Tibial nerve (tissue), 4 donors: ENCODE measurements at regions not wholly inside any gene's neighbourhood (a gene's known extent, or its start where the extent isn't known, plus 50 kb on each side); places are given as distances from the start of the nearest gene placed in this dataset.

Experiments used
- DNase-seq, 2 donors: peaks; one replicate each; pipeline ENCODE4 v3.0.0-alpha.2; 2019; ENCODE audit warnings: low spot score in 2 of 2
- H3K27ac ChIP-seq, 4 donors: fragments of 200-600 bp; sonication (generic) in 3 of 4; one replicate each; pipeline ENCODE4 v1.5.1; 2017 to 2019; ENCODE audit warnings: mild to moderate bottlenecking in 1 of 4
- H3K27me3 ChIP-seq, 2 donors: fragments of 200-600 bp; sonication (generic) in 1 of 2; one replicate each; pipeline versions ENCODE4 v1.5.1 to v1.6.0; 2017 to 2019
- H3K36me3 ChIP-seq, 3 donors: fragments of 200-600 bp; sonication (generic); one replicate each; pipeline ENCODE4 v1.5.1; 2018 to 2019
- H3K4me1 ChIP-seq, 4 donors: fragments of 200-600 bp; sonication (generic) in 3 of 4; one replicate each; pipeline ENCODE4 v1.5.1; 2017 to 2019
- H3K4me3 ChIP-seq, 4 donors: fragments of 200-600 bp; sonication (generic) in 3 of 4; one replicate each; pipeline ENCODE4 v1.5.1; 2017 to 2019; ENCODE audit warnings: mild to moderate bottlenecking in 1 of 4, moderate library complexity in 1 of 4
- H3K9me3 ChIP-seq, 4 donors: fragments of 200-600 bp; sonication (generic) in 3 of 4; one replicate each; pipeline ENCODE4 v1.5.1; 2017 to 2019
- EP300 ChIP-seq, 2 donors: sonication (generic); formaldehyde crosslinking; IDR thresholded peaks; one replicate each; pipeline ENCODE4 v1.6.1; 2017; ENCODE audit warnings: antibody characterized with exemption in 2 of 2, mild to moderate bottlenecking in 1 of 2
- POLR2A ChIP-seq, 2 donors: fragments of 450-650 bp; IDR thresholded peaks; one replicate each; pipeline ENCODE4 v1.6.1; 2017; ENCODE audit warnings: antibody characterized with exemption in 2 of 2, mild to moderate bottlenecking in 2 of 2, moderate library complexity in 2 of 2
- WGBS, 2 donors: methylation state at CpG; one replicate each; pipeline ENCODE4 v1.1.5; 2018; 5-methylcytosine and 5-hydroxymethylcytosine counted together
- TF ChIP-seq, protein P1 (sequence below), 5 experiments: fragments of 200-600 bp in 3 of 5; fragments of 450-650 bp in 2 of 5; sonication (generic) in 3 of 5; IDR thresholded peaks; one replicate each; pipeline ENCODE4 v1.5.1; 2016 to 2019; ENCODE audit warnings: antibody characterized with exemption in 5 of 5, mild to moderate bottlenecking in 3 of 5, moderate library complexity in 2 of 5

DNA sequence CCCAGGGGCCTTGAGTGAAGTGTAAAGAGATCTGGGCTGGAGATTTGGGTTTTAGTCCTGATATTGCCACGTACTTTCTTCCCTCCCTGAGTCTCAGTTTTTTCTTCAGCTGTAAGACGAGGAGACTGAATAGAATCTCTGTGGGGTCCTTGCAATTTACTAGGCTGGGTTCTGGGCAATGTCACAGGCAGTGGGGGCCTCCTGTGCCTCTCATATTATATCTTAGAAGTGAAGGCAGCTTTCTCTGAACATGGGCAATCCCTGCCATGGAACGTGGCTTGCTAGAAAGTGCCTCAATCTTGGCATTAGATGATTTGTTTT is 62.0 kb upstream of the PTPRJ start:
- Histone ChIP-seq H3K4me1 (peaks cover 0 to 17% (median 6%) of the 10 kb centered on the region in 4 donors), H3K36me3 (no peaks in the 10 kb centered on the region), H3K27me3 (no peaks in the 10 kb centered on the region), H3K27ac (peak overlapping the region in 3 of 4 donors; percentile 5 to 63 (median 63)), H3K9me3 (no peaks in the 10 kb centered on the region), H3K4me3 (peak overlapping the region in 1 of 4 donors; percentile 18)
- WGBS, 2 donors: 41 to 52% methylated on average over 3 of the region's 3 CpGs
- DNase-seq: no peak
- no peak for TF ChIP-seq POLR2A (IDR thresholded peaks at IDR 0.05)
- TF ChIP-seq, protein P1, sequence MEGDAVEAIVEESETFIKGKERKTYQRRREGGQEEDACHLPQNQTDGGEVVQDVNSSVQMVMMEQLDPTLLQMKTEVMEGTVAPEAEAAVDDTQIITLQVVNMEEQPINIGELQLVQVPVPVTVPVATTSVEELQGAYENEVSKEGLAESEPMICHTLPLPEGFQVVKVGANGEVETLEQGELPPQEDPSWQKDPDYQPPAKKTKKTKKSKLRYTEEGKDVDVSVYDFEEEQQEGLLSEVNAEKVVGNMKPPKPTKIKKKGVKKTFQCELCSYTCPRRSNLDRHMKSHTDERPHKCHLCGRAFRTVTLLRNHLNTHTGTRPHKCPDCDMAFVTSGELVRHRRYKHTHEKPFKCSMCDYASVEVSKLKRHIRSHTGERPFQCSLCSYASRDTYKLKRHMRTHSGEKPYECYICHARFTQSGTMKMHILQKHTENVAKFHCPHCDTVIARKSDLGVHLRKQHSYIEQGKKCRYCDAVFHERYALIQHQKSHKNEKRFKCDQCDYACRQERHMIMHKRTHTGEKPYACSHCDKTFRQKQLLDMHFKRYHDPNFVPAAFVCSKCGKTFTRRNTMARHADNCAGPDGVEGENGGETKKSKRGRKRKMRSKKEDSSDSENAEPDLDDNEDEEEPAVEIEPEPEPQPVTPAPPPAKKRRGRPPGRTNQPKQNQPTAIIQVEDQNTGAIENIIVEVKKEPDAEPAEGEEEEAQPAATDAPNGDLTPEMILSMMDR (IDR thresholded peaks at IDR 0.05): no peak
- TF ChIP-seq EP300 (IDR thresholded peaks at IDR 0.05): no peak

GRCh38 chr11:47917599-47918369 is 62.6 kb upstream of the PTPRJ start:
- peak overlapping the region in 1 of 4 donors; percentile 18 for H3K4me3 ChIP-seq

GRCh38 chr11:47916361-47916841 is 64.0 kb upstream of the PTPRJ start:
- no peak for DNase-seq

More at GRCh38 chr11:47917599-47918369, 62.6 kb upstream of the PTPRJ start:
- TF ChIP-seq, protein P1 (IDR thresholded peaks at IDR 0.05): no peak
- TF ChIP-seq EP300 (IDR thresholded peaks at IDR 0.05): peak in 1 of 2 donors; percentile 47
- Histone ChIP-seq H3K36me3 (no peaks in the 10 kb centered on the region), H3K4me1 (peaks cover 0 to 15% (median 6%) of the 10 kb centered on the region in 4 donors), H3K9me3 (no peaks in the 10 kb centered on the region), H3K27me3 (no peaks in the 10 kb centered on the region), H3K27ac (peak overlapping the region in 3 of 4 donors; percentile 5 to 66 (median 63))
- peak; percentile 40 to 74 for DNase-seq
- WGBS, 2 donors: 47 to 56% methylated on average over 11 of the region's 11 CpGs

DNA sequence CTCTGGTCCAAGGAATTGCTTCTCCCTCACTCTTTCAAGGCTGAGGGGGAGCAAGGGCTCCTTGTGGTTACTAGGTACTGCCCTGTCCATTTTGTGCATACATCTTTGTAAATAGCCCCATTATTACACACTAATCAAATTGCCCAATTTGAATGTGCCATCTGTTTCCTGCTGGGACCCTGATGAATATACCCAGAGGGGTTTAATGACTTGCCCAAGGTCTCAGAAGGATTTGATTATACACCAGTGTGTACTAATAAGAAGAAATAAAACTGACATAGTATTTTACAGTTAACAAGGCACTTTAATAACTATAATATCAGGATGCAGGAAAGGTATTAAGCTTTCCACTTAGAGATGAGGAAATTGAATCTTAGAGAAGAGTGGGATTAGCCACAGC is 64.6 kb upstream of the PTPRJ start:
- Histone ChIP-seq H3K27ac (no peak overlapping the region), H3K36me3 (no peaks in the 10 kb centered on the region), H3K4me3 (no peak overlapping the region), H3K27me3 (no peaks in the 10 kb centered on the region), H3K4me1 (peaks cover 0 to 15% (median 6%) of the 10 kb centered on the region in 4 donors), H3K9me3 (no peaks in the 10 kb centered on the region)
- no peak for TF ChIP-seq EP300 (IDR thresholded peaks at IDR 0.05)
- TF ChIP-seq, protein P1 (IDR thresholded peaks at IDR 0.05): no peak
- no peak for TF ChIP-seq POLR2A (IDR thresholded peaks at IDR 0.05)
- no peak for DNase-seq

More at GRCh38 chr11:47916361-47916841, 64.0 kb upstream of the PTPRJ start:
- Histone ChIP-seq H3K4me3 (no peak overlapping the region), H3K27ac (peak overlapping the region in 1 of 4 donors; percentile 16), H3K9me3 (no peaks in the 10 kb centered on the region), H3K4me1 (peaks cover 0 to 15% (median 6%) of the 10 kb centered on the region in 4 donors), H3K36me3 (no peaks in the 10 kb centered on the region), H3K27me3 (no peaks in the 10 kb centered on the region)
- WGBS, 2 donors: 59 to 68% methylated on average over 9 of the region's 9 CpGs
- TF ChIP-seq POLR2A (IDR thresholded peaks at IDR 0.05) (no peak), EP300 (IDR thresholded peaks at IDR 0.05) (no peak)
- TF ChIP-seq, protein P1 (IDR thresholded peaks at IDR 0.05): no peak

DNA sequence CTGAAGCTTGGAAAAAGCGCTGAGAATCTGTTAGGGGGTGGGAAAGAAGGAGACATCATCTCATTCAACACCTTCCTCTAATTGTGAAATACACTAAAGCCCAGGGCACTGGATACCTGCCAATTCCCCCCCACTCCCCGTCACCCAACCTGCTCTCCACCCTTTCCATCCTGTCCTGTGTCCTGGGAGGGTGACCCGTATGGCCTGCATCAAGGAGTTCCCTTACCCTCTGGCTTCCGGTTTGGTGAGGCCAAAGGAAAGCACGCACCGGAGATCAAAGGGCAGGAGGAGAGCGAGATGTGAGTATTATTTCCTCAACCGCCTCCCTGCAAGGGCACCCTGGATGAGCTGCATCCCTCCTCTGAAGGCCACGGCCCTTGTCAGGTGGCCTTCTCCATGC is 65.0 kb upstream of the PTPRJ start:
- no peak overlapping the region for H3K27ac ChIP-seq
- H3K4me3 ChIP-seq: no peak overlapping the region
- H3K4me1 ChIP-seq: peaks cover 0 to 15% (median 6%) of the 10 kb centered on the region in 4 donors
- H3K36me3 ChIP-seq: no peaks in the 10 kb centered on the region
- no peaks in the 10 kb centered on the region for H3K27me3 ChIP-seq
- H3K9me3 ChIP-seq: no peaks in the 10 kb centered on the region
- TF ChIP-seq, protein P1 (IDR thresholded peaks at IDR 0.05): no peak
- TF ChIP-seq POLR2A (IDR thresholded peaks at IDR 0.05) (no peak), EP300 (IDR thresholded peaks at IDR 0.05) (no peak)
- DNase-seq: no peak
- WGBS, 2 donors: 77 to 85% methylated on average over 9 of the region's 9 CpGs
